Upper lobe of left lung (tissue), 6 donors: ENCODE measurements at regions not wholly inside any gene's neighbourhood (a gene's known extent, or its start where the extent isn't known, plus 50 kb on each side); places are given as distances from the start of the nearest gene placed in this dataset.

Source experiments
- ATAC-seq, 2 donors: fragments of 200-7000 bp; cut with Tn5 transposase; one replicate each; pipeline ENCODE4 v1.9.1; 2022; ENCODE audit warnings: mild to moderate bottlenecking in 2 of 2, moderate library complexity in 2 of 2; ENCODE audit not compliant: low FRiP score in 2 of 2
- DNase-seq, 2 donors: peaks; one replicate each; pipeline ENCODE4 v3.0.0-alpha.2; 2019 to 2020
- H3K27ac ChIP-seq, 4 donors: fragments of 200-600 bp; sonication (generic); one replicate each; pipeline ENCODE4 v1.5.1; 2016 to 2019
- H3K27me3 ChIP-seq, 4 donors: fragments of 200-600 bp; sonication (generic); one replicate each; pipeline ENCODE4 v1.5.1; 2017 to 2019
- H3K36me3 ChIP-seq, 4 donors: fragments of 200-600 bp; sonication (generic); one replicate each; pipeline ENCODE4 v1.5.1; 2016 to 2019
- H3K4me1 ChIP-seq, 4 donors: fragments of 200-600 bp; sonication (generic); one replicate each; pipeline ENCODE4 v1.5.1; 2018 to 2019
- H3K4me3 ChIP-seq, 4 donors: fragments of 200-600 bp; sonication (generic); one replicate each; pipeline ENCODE4 v1.5.1; 2017 to 2019; ENCODE audit warnings: mild to moderate bottlenecking in 2 of 4, moderate library complexity in 1 of 4
- H3K9me3 ChIP-seq, 4 donors: fragments of 200-600 bp; sonication (generic); one replicate each; pipeline ENCODE4 v1.5.1; 2018 to 2019
- CTCF ChIP-seq, 6 experiments: fragments of 450-650 bp in 4 of 6; fragments of 200-600 bp in 2 of 6; sonication (generic) in 2 of 6; IDR thresholded peaks; one replicate each; pipeline ENCODE4 v1.5.1; 2016 to 2019; ENCODE audit warnings: antibody characterized with exemption in 6 of 6
- EP300 ChIP-seq, 4 donors: sonication (generic); formaldehyde crosslinking; IDR thresholded peaks; one replicate each; pipeline ENCODE4 v1.5.1; 2017; ENCODE audit warnings: antibody characterized with exemption in 4 of 4, control low read depth in 2 of 4
- POLR2A ChIP-seq, 4 donors: fragments of 450-650 bp; IDR thresholded peaks; one replicate each; pipeline ENCODE4 v1.5.1; 2016 to 2017; ENCODE audit warnings: antibody characterized with exemption in 4 of 4, mild to moderate bottlenecking in 2 of 4
- POLR2AphosphoS5 ChIP-seq, 2 donors: sonication (generic); formaldehyde crosslinking; IDR thresholded peaks; one replicate each; pipeline ENCODE4 v1.5.1; 2017; ENCODE audit warnings: antibody characterized with exemption in 2 of 2
- WGBS, 2 donors: methylation state at CpG; one replicate each; pipeline ENCODE4 v1.1.5; 2017 to 2018; 5-methylcytosine and 5-hydroxymethylcytosine counted together
- donor health status: DM: no; HTN: no; CAD: no; lungs with moderate emphysema.
- donor health status: DM: no; HTN: yes; CAD: no; lungs with severe emphysema.

- WGBS, 2 donors: 53 to 55% methylated on average over 3 of the region's 3 CpGs
- TF ChIP-seq EP300 (IDR thresholded peaks at IDR 0.05) (no peak), POLR2A (IDR thresholded peaks at IDR 0.05) (no peak), CTCF (IDR thresholded peaks at IDR 0.05) (no peak), POLR2AphosphoS5 (IDR thresholded peaks at IDR 0.05) (no peak)
- DNase-seq (no peak), ATAC-seq (no peak)
- Histone ChIP-seq H3K36me3 (no peaks in the 10 kb centered on the region), H3K9me3 (no peaks in the 10 kb centered on the region), H3K27ac (no peak overlapping the region), H3K27me3 (no peaks in the 10 kb centered on the region), H3K4me1 (no peaks in the 10 kb centered on the region), H3K4me3 (no peak overlapping the region)
Measured at GRCh38 chr13:107753748-107754147, 461.6 kb downstream of the LIG4 start.

GRCh38 chr13:107753291-107753690 is 462.0 kb downstream of the LIG4 start:
- ATAC-seq: no peak
- no peaks in the 10 kb centered on the region for H3K36me3 ChIP-seq
- DNase-seq: no peak
- TF ChIP-seq CTCF (IDR thresholded peaks at IDR 0.05): no peak
- TF ChIP-seq EP300 (IDR thresholded peaks at IDR 0.05): no peak
- TF ChIP-seq POLR2AphosphoS5 (IDR thresholded peaks at IDR 0.05): no peak
- H3K4me3 ChIP-seq: no peak overlapping the region
- H3K27me3 ChIP-seq: no peaks in the 10 kb centered on the region
- 77 to 89% methylated on average over 4 of the region's 4 CpGs for WGBS, 2 donors
- H3K4me1 ChIP-seq: no peaks in the 10 kb centered on the region
- no peak overlapping the region for H3K27ac ChIP-seq
- no peaks in the 10 kb centered on the region for H3K9me3 ChIP-seq

- 66 to 79% methylated on average over 3 of the region's 3 CpGs for WGBS, 2 donors
- no peaks in the 10 kb centered on the region for H3K36me3 ChIP-seq
- TF ChIP-seq POLR2AphosphoS5 (IDR thresholded peaks at IDR 0.05) (no peak), CTCF (IDR thresholded peaks at IDR 0.05) (no peak), EP300 (IDR thresholded peaks at IDR 0.05) (no peak), POLR2A (IDR thresholded peaks at IDR 0.05) (no peak)
- no peaks in the 10 kb centered on the region for H3K4me1 ChIP-seq
- H3K27ac ChIP-seq: no peak overlapping the region
- no peaks in the 10 kb centered on the region for H3K9me3 ChIP-seq
- no peaks in the 10 kb centered on the region for H3K27me3 ChIP-seq
- ATAC-seq: no peak
- no peak for DNase-seq
- H3K4me3 ChIP-seq: no peak overlapping the region
Measured at GRCh38 chr13:107743983-107744382, 471.4 kb downstream of the LIG4 start.

DNA sequence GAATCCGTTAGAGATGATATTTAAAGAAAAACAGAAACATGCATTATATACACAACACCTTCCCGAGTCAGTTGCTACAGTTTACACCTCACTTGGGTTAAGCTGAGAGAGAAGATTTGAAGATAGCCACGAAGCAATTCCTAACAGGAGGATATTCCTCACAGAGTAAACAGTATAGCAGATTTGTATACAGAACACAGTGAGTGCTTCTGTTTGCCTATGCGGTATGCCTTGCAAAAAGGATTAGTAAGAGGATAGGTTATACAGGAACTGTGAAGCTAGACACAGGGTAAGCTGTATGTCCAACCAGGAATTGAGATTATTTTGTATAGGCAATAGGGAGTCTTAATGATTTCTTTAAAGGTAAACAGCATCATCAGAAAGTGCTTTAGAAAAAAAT is 471.8 kb downstream of the LIG4 start:
- no peak for TF ChIP-seq POLR2A (IDR thresholded peaks at IDR 0.05)
- no peak for TF ChIP-seq POLR2AphosphoS5 (IDR thresholded peaks at IDR 0.05)
- TF ChIP-seq EP300 (IDR thresholded peaks at IDR 0.05): no peak
- no peak for TF ChIP-seq CTCF (IDR thresholded peaks at IDR 0.05)
- no peaks in the 10 kb centered on the region for H3K9me3 ChIP-seq
- H3K4me1 ChIP-seq: no peaks in the 10 kb centered on the region
- WGBS, 2 donors: 33 to 43% methylated on average over 4 of the region's 4 CpGs
- ATAC-seq: no peak
- no peak overlapping the region for H3K4me3 ChIP-seq
- no peak for DNase-seq
- no peaks in the 10 kb centered on the region for H3K36me3 ChIP-seq
- no peak overlapping the region for H3K27ac ChIP-seq
- H3K27me3 ChIP-seq: no peaks in the 10 kb centered on the region

DNA sequence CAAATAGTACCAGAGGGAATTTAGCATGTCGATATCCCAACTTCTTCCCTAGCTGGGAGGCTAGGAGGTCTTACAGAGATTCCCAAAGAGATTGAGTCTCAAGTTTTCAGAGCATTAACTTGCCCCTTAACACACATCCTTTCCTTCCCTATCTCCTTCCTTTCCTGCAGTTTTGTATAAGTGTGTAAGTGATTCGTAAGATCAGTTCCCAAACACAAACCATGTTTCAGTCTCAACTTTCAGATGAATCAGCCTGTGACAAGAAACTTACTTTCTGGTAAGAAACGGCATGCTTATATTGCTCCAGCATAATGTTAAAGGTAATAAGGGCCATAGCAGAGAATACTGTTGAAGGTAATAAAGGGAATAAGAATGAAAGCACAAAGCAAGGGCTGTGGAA is 472.2 kb downstream of the LIG4 start:
- no peak for DNase-seq
- no peaks in the 10 kb centered on the region for H3K9me3 ChIP-seq
- H3K36me3 ChIP-seq: no peaks in the 10 kb centered on the region
- TF ChIP-seq EP300 (IDR thresholded peaks at IDR 0.05) (no peak), POLR2AphosphoS5 (IDR thresholded peaks at IDR 0.05) (no peak), POLR2A (IDR thresholded peaks at IDR 0.05) (no peak), CTCF (IDR thresholded peaks at IDR 0.05) (no peak)
- ATAC-seq: no peak
- no peaks in the 10 kb centered on the region for H3K27me3 ChIP-seq
- H3K4me3 ChIP-seq: no peak overlapping the region
- H3K4me1 ChIP-seq: no peaks in the 10 kb centered on the region
- 72 to 81% methylated on average over 3 of the region's 3 CpGs for WGBS, 2 donors
- no peak overlapping the region for H3K27ac ChIP-seq
